HCT116 (cell line): ENCODE measurements at regions not wholly inside any gene's neighbourhood (a gene's known extent, or its start where the extent isn't known, plus 50 kb on each side); places are given as distances from the start of the nearest gene placed in this dataset.

Source experiments
- ATAC-seq: fragments of 200-7000 bp; cut with Tn5 transposase; 2 replicates; pipeline ENCODE4 v1.9.1; 2020; ENCODE audit warnings: mild to moderate bottlenecking, moderate library complexity
- BruUV-seq: library from RNA; stranded (reverse); fragments of 400-500 nt; replicated peaks from 2 replicates; lab custom pipeline; 2021; lab: Mats Ljungman, UMichigan
- CTCF ChIA-PET: fragments of 300-600 bp; sonication (Branson Sonifier 250); formaldehyde crosslinking; loops from one replicate; lab custom pipeline; 2021; ENCODE audit warnings: antibody characterized with exemption; lab: Charles Lee
- POLR2A ChIA-PET: fragments of 300-600, 350-600 bp; sonication (Branson Sonifier 250); formaldehyde crosslinking; loops from one replicate; lab custom pipeline; 2021; ENCODE audit warnings: antibody characterized with exemption; lab: Charles Lee
- RAD21 ChIA-PET, 2 experiments: fragments of 300-600 bp; sonication (Branson Sonifier 250); formaldehyde crosslinking; loops; one replicate each; lab custom pipeline; 2023; ENCODE audit warnings: low total read pairs in 2 of 2; ENCODE audit not compliant: uncharacterized antibody in 2 of 2, unreplicated experiment in 2 of 2, low non-redundant PET in 1 of 2; lab: Charles Lee
- DNase-seq: peaks from one replicate; pipeline ENCODE4 v3.0.0-alpha.2; 2010; ENCODE audit warnings: low read depth, low spot score
- H2AFZ ChIP-seq: fragments of 200-600 bp; shearing (Covaris generic), sonication (generic); 2 replicates; pipeline ENCODE4 v1.6.1; 2017; ENCODE audit warnings: low read depth, mixed run types, mixed read lengths, antibody characterized with exemption, low read length; ENCODE audit not compliant: poor library complexity, severe bottlenecking
- H3K27ac ChIP-seq: 2 replicates; pipeline ENCODE4 v1.5.1; 2012; ENCODE audit warnings: low read depth, low read length
- H3K27me3 ChIP-seq: fragments of 200-600 bp; sonication (generic); 2 replicates; pipeline ENCODE4 v1.6.1; 2016; ENCODE audit warnings: mixed run types, low read length, mixed read lengths; ENCODE audit not compliant: insufficient read depth
- H3K36me3 ChIP-seq, 2 experiments: fragments of 200-500 bp in 1 of 2; fragments of 200-600 bp in 1 of 2; sonication (Bioruptor generic) in 1 of 2; sonication (generic) in 1 of 2; 2 replicates each; pipeline versions ENCODE4 v1.5.1 to v1.6.1; 2014 to 2016; ENCODE audit warnings: low read length in 2 of 2, inconsistent platforms in 1 of 2, mixed read lengths in 1 of 2, mixed run types in 1 of 2; ENCODE audit not compliant: insufficient read depth in 2 of 2, control insufficient read depth in 1 of 2
- H3K4me1 ChIP-seq, 2 experiments: fragments of 200-600 bp in 1 of 2; sonication (generic) in 1 of 2; 2 replicates each; pipeline versions ENCODE4 v1.5.1 to v1.6.1; 2012 to 2017; ENCODE audit warnings: low read length in 2 of 2, inconsistent platforms in 1 of 2, mild to moderate bottlenecking in 1 of 2, mixed read lengths in 1 of 2, mixed run types in 1 of 2, moderate library complexity in 1 of 2; ENCODE audit not compliant: insufficient read depth in 2 of 2, control insufficient read depth in 1 of 2
- H3K4me2 ChIP-seq: fragments of 200-600 bp; sonication (generic); 2 replicates; pipeline ENCODE4 v1.6.1; 2017; ENCODE audit warnings: mixed run types, low read length, mixed read lengths
- H3K4me3 ChIP-seq, 2 experiments: fragments of 200-600 bp in 1 of 2; sonication (generic) in 1 of 2; replicated peaks in 1 of 2; 2 replicates each; pipeline ENCODE4 v1.5.1; 2011 to 2016; ENCODE audit warnings: low read length in 2 of 2, control low read depth in 1 of 2, low read depth in 1 of 2, mild to moderate bottlenecking in 1 of 2, mixed read lengths in 1 of 2, mixed run types in 1 of 2
- H3K79me2 ChIP-seq: fragments of 200-600 bp; sonication (generic); 2 replicates; pipeline ENCODE4 v1.6.1; 2017; ENCODE audit warnings: mild to moderate bottlenecking, mixed run types, low read length, moderate library complexity, mixed read lengths; ENCODE audit not compliant: insufficient read depth
- H3K9ac ChIP-seq: fragments of 200-600 bp; sonication (generic); 2 replicates; pipeline ENCODE4 v1.6.1; 2016; ENCODE audit warnings: low read length, mixed read lengths
- H3K9me2 ChIP-seq: fragments of 200-600 bp; sonication (generic), shearing (Covaris generic); 2 replicates; pipeline ENCODE4 v1.6.1; 2017; ENCODE audit warnings: mixed run types, mild to moderate bottlenecking, moderate library complexity; ENCODE audit not compliant: insufficient read depth
- H3K9me3 ChIP-seq, 2 experiments: fragments of 200-500 bp in 1 of 2; fragments of 200-600 bp in 1 of 2; sonication (Bioruptor generic) in 1 of 2; sonication (generic) in 1 of 2; 2 replicates each; pipeline ENCODE4 v1.6.1; 2014 to 2017; ENCODE audit warnings: low read length in 2 of 2, mixed read lengths in 2 of 2, inconsistent platforms in 1 of 2, low read depth in 1 of 2, mild to moderate bottlenecking in 1 of 2, mixed run types in 1 of 2, moderate library complexity in 1 of 2; ENCODE audit not compliant: control insufficient read depth in 1 of 2, insufficient read depth in 1 of 2
- H4K20me1 ChIP-seq: fragments of 200-600 bp; sonication (generic), shearing (Covaris generic); 2 replicates; pipeline ENCODE4 v1.6.1; 2017; ENCODE audit warnings: mixed run types, mild to moderate bottlenecking, moderate library complexity; ENCODE audit not compliant: insufficient read depth
- CBX3 ChIP-seq: IDR thresholded peaks from 2 replicates; pipeline ENCODE4 v1.6.1; 2012; ENCODE audit warnings: low read depth
- CEBPB ChIP-seq: IDR thresholded peaks from 2 replicates; pipeline ENCODE4 v1.6.1; 2012; ENCODE audit warnings: low read depth
- EGR1 ChIP-seq: IDR thresholded peaks from 2 replicates; pipeline ENCODE4 v1.6.1; 2012; ENCODE audit warnings: low read depth
- ELF1 ChIP-seq: IDR thresholded peaks from 2 replicates; pipeline ENCODE4 v1.6.1; 2012; ENCODE audit warnings: low read depth, borderline replicate concordance
- EZH2 ChIP-seq: fragments of 200-600 bp; sonication (generic); IDR thresholded peaks from 2 replicates; pipeline ENCODE4 v1.6.1; 2017; ENCODE audit warnings: antibody characterized with exemption, mixed run types
- EZH2phosphoT487 ChIP-seq: fragments of 200-600 bp; IDR thresholded peaks from 2 replicates; pipeline ENCODE4 v1.6.1; 2018; ENCODE audit warnings: antibody characterized with exemption, borderline replicate concordance
- FOSL1 ChIP-seq: IDR thresholded peaks from 2 replicates; pipeline ENCODE4 v1.6.1; 2012; ENCODE audit warnings: low read depth
- JUND ChIP-seq: IDR thresholded peaks from 2 replicates; pipeline ENCODE4 v1.6.1; 2012
- POLR2A ChIP-seq: IDR thresholded peaks from 2 replicates; pipeline ENCODE4 v1.7.0; 2011; ENCODE audit warnings: borderline replicate concordance; ENCODE audit not compliant: insufficient read depth, insufficient read length; ENCODE audit errors: extremely low read depth
- SP1 ChIP-seq: IDR thresholded peaks from 2 replicates; pipeline ENCODE4 v1.6.1; 2012; ENCODE audit warnings: low read depth
- SRF ChIP-seq: IDR thresholded peaks from 2 replicates; pipeline ENCODE4 v1.6.1; 2012; ENCODE audit warnings: low read depth
- ZFX ChIP-seq: fragments of 450-650 bp; IDR thresholded peaks from 2 replicates; pipeline ENCODE4 v1.6.1; 2017
- intact Hi-C: fragments of 100-400 bp; cut with micrococcal nuclease; formaldehyde crosslinking; loops from 2 replicates; pipeline ENCODE4 v1.10.0; 2022
- TF ChIP-seq, protein P1 (sequence below): IDR thresholded peaks from 2 replicates; pipeline ENCODE4 v1.6.1; 2011; ENCODE audit warnings: mild to moderate bottlenecking, low read length, moderate library complexity; ENCODE audit not compliant: insufficient replicate concordance; ENCODE audit errors: extremely low read depth
- TF ChIP-seq, protein P2 (sequence below): IDR thresholded peaks from 2 replicates; pipeline ENCODE4 v1.6.1; 2012; ENCODE audit warnings: low read depth
- TF ChIP-seq, protein P3 (sequence below): IDR thresholded peaks from 2 replicates; pipeline ENCODE4 v1.6.1; 2012

- H2AFZ ChIP-seq = no peak overlapping the region
- no peak overlapping the region for H3K4me3 ChIP-seq
- no peaks in the 10 kb centered on the region for H4K20me1 ChIP-seq
- BruUV-seq = no TSS peak
- H3K27ac ChIP-seq = no peak overlapping the region
- H3K9me2 ChIP-seq = no peaks in the 10 kb centered on the region
- no peak for TF ChIP-seq CBX3
- no peak for TF ChIP-seq EZH2phosphoT487
- TF ChIP-seq, protein P1, sequence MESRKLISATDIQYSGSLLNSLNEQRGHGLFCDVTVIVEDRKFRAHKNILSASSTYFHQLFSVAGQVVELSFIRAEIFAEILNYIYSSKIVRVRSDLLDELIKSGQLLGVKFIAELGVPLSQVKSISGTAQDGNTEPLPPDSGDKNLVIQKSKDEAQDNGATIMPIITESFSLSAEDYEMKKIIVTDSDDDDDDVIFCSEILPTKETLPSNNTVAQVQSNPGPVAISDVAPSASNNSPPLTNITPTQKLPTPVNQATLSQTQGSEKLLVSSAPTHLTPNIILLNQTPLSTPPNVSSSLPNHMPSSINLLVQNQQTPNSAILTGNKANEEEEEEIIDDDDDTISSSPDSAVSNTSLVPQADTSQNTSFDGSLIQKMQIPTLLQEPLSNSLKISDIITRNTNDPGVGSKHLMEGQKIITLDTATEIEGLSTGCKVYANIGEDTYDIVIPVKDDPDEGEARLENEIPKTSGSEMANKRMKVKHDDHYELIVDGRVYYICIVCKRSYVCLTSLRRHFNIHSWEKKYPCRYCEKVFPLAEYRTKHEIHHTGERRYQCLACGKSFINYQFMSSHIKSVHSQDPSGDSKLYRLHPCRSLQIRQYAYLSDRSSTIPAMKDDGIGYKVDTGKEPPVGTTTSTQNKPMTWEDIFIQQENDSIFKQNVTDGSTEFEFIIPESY = no peak
- TF ChIP-seq ZFX = no peak
- no peak for TF ChIP-seq SRF
- TF ChIP-seq EGR1 = no peak
- TF ChIP-seq JUND = no peak
- no peak for TF ChIP-seq CEBPB
- no peak for TF ChIP-seq FOSL1
- no peak for TF ChIP-seq SP1
- TF ChIP-seq, protein P2, sequence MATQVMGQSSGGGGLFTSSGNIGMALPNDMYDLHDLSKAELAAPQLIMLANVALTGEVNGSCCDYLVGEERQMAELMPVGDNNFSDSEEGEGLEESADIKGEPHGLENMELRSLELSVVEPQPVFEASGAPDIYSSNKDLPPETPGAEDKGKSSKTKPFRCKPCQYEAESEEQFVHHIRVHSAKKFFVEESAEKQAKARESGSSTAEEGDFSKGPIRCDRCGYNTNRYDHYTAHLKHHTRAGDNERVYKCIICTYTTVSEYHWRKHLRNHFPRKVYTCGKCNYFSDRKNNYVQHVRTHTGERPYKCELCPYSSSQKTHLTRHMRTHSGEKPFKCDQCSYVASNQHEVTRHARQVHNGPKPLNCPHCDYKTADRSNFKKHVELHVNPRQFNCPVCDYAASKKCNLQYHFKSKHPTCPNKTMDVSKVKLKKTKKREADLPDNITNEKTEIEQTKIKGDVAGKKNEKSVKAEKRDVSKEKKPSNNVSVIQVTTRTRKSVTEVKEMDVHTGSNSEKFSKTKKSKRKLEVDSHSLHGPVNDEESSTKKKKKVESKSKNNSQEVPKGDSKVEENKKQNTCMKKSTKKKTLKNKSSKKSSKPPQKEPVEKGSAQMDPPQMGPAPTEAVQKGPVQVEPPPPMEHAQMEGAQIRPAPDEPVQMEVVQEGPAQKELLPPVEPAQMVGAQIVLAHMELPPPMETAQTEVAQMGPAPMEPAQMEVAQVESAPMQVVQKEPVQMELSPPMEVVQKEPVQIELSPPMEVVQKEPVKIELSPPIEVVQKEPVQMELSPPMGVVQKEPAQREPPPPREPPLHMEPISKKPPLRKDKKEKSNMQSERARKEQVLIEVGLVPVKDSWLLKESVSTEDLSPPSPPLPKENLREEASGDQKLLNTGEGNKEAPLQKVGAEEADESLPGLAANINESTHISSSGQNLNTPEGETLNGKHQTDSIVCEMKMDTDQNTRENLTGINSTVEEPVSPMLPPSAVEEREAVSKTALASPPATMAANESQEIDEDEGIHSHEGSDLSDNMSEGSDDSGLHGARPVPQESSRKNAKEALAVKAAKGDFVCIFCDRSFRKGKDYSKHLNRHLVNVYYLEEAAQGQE = no peak
- no peak for TF ChIP-seq ELF1
- no peak for TF ChIP-seq EZH2
- TF ChIP-seq POLR2A = no peak
- TF ChIP-seq, protein P3, sequence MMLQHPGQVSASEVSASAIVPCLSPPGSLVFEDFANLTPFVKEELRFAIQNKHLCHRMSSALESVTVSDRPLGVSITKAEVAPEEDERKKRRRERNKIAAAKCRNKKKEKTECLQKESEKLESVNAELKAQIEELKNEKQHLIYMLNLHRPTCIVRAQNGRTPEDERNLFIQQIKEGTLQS = no peak
- TF ChIP-seq, all 23 proteins: peak for 0
- CTCF ChIA-PET = no interaction called here
- Histone ChIP-seq H3K27me3 (no peaks in the 10 kb centered on the region), H3K79me2 (no peaks in the 10 kb centered on the region), H3K4me2 (no peak overlapping the region), H3K9ac (no peak overlapping the region), H3K4me1 (no peaks in the 10 kb centered on the region), H3K9me3 (peaks cover 6 to 31% of the 10 kb centered on the region in 2 experiments; a peak in 3 of 4 replicates), H3K36me3 (no peaks in the 10 kb centered on the region; a peak in 1 of 4 replicates)
- RAD21 ChIA-PET = no interaction called here
- POLR2A ChIA-PET = no interaction called here
- DNase-seq = no peak
- no peak for ATAC-seq
- intact Hi-C loops = no loop called here
These were observed 392.5 kb upstream of the CDH7 start for GRCh38 chr18:65358306-65358705.
